MG63 (cell line): ENCODE measurements at regions not wholly inside any gene's neighbourhood (a gene's known extent, or its start where the extent isn't known, plus 50 kb on each side); places are given as distances from the start of the nearest gene placed in this dataset.

Source experiments
- DNase-seq: peaks from one replicate; pipeline ENCODE4 v3.0.0-alpha.2; 2020
- H3K27me3 ChIP-seq: fragments of 250-450 bp; sonication (Bioruptor Pico); 2 replicates; pipeline ENCODE4 v1.5.1; 2020; ENCODE audit warnings: mild to moderate bottlenecking, moderate library complexity
- H3K36me3 ChIP-seq: fragments of 250-450 bp; sonication (Bioruptor Pico); 2 replicates; pipeline ENCODE4 v1.5.1; 2020; ENCODE audit warnings: mild to moderate bottlenecking, moderate library complexity
- H3K4me3 ChIP-seq: fragments of 250-450 bp; sonication (Bioruptor Pico); 2 replicates; pipeline ENCODE4 v1.5.1; 2020; ENCODE audit warnings: mild to moderate bottlenecking, moderate library complexity
- H3K9me3 ChIP-seq: fragments of 250-450 bp; sonication (Bioruptor Pico); 2 replicates; pipeline ENCODE4 v1.5.1; 2020; ENCODE audit warnings: mild to moderate bottlenecking, moderate library complexity

DNA sequence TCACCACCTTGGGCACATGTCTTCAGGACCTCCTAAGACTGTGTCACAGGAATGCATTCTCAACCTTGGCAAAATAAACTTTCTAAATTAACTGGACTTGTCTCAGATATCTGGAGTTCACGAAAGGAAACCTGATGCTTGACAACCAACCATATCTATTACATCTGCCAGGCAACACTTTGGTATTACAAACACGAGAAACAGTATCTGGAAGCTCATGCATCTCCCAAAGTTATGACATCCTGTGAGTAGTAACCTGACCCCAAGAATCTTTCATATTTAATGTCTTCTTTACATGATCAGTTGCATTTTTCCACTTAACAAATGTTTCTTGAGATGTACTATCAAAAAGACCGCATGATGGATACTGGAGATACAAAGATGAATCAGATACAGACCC is 465.3 kb upstream of the AGTR1 start:
- H3K36me3 ChIP-seq = no peaks in the 10 kb centered on the region
- H3K9me3 ChIP-seq = no peaks in the 10 kb centered on the region
- H3K4me3 ChIP-seq = no peak overlapping the region
- no peaks in the 10 kb centered on the region for H3K27me3 ChIP-seq
- no peak for DNase-seq

DNA sequence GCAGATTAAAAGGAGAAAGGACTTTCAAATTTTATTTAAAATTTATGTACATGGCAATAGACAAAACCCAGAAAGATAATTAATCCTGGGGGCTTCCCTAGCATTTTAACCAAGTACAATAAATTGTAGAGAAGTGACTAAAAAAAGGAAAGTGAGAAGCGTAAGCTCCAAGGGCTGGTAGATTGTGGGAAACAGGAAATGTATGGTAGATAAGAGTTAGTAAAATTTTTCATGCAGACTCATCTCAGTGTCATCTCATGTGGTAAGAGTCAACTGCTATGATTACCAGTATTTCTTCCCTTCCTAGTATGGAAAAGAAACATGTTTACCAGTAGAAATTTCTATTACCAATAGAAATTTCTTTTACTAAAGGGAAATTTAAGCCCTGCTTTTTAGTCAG is 464.3 kb upstream of the AGTR1 start:
- Histone ChIP-seq H3K4me3 (no peak overlapping the region), H3K36me3 (no peaks in the 10 kb centered on the region), H3K9me3 (no peaks in the 10 kb centered on the region), H3K27me3 (no peaks in the 10 kb centered on the region)
- no peak for DNase-seq

DNA sequence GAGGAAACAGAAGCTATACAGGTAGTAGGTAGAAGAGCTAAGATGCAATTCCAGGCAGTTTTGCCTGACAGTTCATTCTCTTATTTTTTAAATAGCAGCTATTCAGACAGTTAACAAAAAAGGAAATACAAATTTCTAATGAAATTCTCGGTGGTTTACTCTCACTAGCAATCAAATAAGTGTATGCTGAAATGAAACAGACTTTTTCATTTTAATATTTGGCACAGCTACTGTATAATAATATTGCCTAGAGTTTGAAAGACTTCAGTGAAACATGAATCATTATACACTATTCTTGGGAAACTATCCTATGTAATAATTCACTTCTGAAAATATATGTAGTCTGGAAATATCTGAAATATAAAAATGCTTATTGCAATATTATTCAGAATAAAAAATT is 463.2 kb upstream of the AGTR1 start:
- Histone ChIP-seq H3K36me3 (no peaks in the 10 kb centered on the region), H3K27me3 (no peaks in the 10 kb centered on the region), H3K4me3 (no peak overlapping the region), H3K9me3 (no peaks in the 10 kb centered on the region)
- no peak for DNase-seq

DNA sequence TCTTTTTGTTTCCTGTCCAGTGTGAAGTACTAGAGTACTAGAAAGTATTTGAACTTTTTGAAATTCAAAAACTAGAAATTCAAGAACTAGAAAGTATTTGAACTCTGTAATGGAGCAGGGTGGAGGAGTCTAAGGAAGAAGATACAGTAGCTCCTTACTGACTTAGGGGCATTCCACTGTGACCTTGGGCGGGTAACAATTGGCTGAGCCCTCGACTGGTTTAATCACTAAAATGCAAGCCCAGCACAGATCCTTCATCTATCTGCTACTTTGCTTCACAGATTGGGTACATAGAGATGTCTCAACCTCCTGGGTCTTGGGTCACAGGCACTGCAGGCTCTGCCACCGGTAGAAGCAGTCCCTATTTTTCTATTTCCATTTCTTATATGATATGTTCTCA is 462.1 kb upstream of the AGTR1 start:
- no peak for DNase-seq
- H3K4me3 ChIP-seq = no peak overlapping the region
- H3K9me3 ChIP-seq = no peaks in the 10 kb centered on the region
- no peaks in the 10 kb centered on the region for H3K36me3 ChIP-seq
- no peaks in the 10 kb centered on the region for H3K27me3 ChIP-seq

DNA sequence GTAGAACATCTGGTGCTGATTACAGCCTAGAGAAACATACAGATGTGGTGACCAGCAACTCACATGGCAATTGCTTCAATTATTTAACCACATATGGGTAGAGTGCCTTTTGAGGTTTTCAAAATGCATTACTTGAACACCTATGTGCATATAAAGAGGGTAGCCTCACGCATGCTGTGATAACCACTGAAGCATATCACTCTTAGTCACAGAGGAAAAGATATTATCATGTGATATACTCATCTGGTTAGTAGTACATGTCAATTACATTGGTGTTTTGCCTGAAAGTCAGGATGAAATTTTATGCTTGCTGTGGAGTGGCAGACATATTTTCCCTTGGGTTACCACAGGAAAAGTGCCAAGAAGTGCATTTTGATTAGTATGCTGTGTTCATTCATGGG is 459.3 kb upstream of the AGTR1 start:
- H3K4me3 ChIP-seq = no peak overlapping the region
- H3K27me3 ChIP-seq = no peaks in the 10 kb centered on the region
- H3K36me3 ChIP-seq = no peaks in the 10 kb centered on the region
- H3K9me3 ChIP-seq = no peaks in the 10 kb centered on the region
- no peak for DNase-seq

DNA sequence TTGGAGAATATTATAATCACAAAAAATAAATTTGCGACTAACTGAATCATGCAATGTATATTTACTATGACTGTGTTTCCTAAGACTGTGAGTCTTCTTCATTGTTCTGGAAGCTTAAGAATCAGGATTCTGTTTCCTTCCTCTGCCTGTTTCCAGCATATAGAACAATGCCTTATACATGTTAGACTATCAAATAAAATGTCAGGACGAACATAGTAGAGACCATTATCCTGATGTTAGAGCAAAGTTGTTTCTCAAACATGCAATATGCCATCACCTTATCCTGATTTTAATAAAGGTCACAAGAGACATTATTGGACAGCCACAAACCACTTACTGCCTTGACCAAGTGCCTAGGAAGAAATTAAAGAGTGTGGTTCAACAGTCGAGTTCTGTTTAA is 457.4 kb upstream of the AGTR1 start:
- Histone ChIP-seq H3K27me3 (no peaks in the 10 kb centered on the region), H3K36me3 (no peaks in the 10 kb centered on the region), H3K9me3 (no peaks in the 10 kb centered on the region), H3K4me3 (no peak overlapping the region)
- DNase-seq = no peak

DNA sequence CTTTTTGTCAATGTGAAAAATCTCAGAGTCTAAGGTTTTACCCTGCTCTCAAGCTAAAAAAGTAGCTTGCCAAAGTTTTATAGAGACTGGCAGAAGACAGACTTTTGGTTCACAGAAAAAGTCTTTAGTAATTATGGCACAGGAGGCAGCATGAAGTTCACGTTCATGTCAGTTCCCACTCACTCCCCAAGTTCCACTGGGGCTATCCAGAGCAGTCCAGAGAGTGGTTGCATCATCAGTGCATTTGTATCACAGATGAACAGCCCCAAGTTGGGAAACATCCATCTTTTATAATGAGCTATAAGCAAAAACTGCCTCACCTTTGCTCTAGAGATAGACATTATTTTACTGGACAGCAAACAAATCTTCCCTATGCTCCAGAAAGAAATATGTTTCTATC is 454.1 kb upstream of the AGTR1 start:
- Histone ChIP-seq H3K27me3 (no peaks in the 10 kb centered on the region), H3K36me3 (no peaks in the 10 kb centered on the region), H3K4me3 (no peak overlapping the region), H3K9me3 (no peaks in the 10 kb centered on the region)
- no peak for DNase-seq

DNA sequence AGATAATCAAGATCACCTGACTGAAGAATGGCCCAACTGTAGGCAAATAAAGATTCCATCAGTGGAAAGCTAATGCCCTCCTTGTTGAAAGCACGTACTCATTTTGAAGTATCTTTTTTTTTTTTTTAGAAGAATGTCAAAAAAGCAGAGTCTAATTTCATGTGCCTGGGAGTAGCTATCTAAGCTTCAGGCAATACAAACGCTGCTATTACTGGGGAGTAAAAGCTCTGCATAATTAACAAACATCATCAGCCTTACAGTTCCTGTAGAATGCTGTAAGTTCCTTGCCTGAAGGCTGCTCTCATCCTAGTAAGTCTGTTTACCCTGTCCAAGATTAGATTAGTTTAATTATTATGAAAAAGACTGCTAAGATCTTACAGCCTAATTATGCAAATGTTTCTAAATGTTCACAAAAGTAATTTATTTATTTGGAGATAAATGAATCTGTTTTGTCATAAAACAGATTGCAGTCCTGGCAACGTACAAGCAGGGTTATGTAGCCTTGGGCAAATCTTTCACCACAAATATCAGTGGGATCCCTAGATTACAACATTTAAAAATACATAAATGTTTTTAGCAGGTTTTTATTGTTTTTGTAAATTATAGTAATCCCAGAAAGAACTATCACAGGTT is 451.3 kb upstream of the AGTR1 start:
- no peaks in the 10 kb centered on the region for H3K27me3 ChIP-seq
- DNase-seq = no peak

DNA sequence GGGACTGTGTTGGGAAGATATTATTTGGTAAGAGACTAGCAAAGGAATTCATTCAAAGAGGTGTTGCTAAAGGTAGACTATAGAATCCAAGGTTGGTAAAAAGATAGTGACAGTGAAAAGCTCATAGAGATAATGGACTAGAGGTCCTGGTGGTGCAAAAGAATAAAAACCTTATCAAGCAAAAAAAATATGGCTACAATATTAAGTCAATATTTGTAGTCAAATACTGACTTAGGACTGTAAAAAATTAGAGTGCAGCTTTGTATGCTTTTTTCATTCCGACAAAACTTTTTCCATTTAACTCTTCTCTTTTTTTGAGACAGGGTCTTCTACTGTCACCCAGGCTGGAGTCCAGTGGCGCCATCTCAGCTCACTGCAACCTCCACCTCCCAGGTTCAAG is 444.0 kb upstream of the AGTR1 start:
- no peak overlapping the region for H3K4me3 ChIP-seq
- DNase-seq = no peak
- H3K27me3 ChIP-seq = no peaks in the 10 kb centered on the region
- H3K9me3 ChIP-seq = no peaks in the 10 kb centered on the region
- no peaks in the 10 kb centered on the region for H3K36me3 ChIP-seq

More for the DNA sequence above, 451.3 kb upstream of the AGTR1 start:
- H3K9me3 ChIP-seq = no peaks in the 10 kb centered on the region
- no peak overlapping the region for H3K4me3 ChIP-seq
- H3K36me3 ChIP-seq = no peaks in the 10 kb centered on the region

DNA sequence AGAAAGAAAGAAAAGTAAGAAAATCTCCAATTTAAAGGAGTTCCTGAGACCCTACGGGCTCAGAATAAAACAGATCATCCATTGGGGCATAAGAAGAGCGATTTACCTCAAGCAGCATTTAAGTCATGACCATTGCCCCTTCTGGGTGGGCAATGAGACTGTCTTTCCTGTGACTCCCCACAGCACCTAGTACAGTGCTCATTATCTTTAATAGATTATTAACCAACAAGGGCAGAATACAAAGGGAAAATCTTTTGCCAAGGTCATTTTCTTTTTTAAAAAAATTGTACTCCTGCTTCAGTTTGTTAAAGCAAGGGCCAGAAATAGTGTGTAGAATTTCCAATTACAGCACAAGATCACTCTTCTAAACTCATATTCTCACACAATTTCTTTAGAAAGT is 443.3 kb upstream of the AGTR1 start:
- DNase-seq = no peak
- no peaks in the 10 kb centered on the region for H3K27me3 ChIP-seq
- no peaks in the 10 kb centered on the region for H3K36me3 ChIP-seq
- H3K9me3 ChIP-seq = no peaks in the 10 kb centered on the region
- H3K4me3 ChIP-seq = no peak overlapping the region

DNA sequence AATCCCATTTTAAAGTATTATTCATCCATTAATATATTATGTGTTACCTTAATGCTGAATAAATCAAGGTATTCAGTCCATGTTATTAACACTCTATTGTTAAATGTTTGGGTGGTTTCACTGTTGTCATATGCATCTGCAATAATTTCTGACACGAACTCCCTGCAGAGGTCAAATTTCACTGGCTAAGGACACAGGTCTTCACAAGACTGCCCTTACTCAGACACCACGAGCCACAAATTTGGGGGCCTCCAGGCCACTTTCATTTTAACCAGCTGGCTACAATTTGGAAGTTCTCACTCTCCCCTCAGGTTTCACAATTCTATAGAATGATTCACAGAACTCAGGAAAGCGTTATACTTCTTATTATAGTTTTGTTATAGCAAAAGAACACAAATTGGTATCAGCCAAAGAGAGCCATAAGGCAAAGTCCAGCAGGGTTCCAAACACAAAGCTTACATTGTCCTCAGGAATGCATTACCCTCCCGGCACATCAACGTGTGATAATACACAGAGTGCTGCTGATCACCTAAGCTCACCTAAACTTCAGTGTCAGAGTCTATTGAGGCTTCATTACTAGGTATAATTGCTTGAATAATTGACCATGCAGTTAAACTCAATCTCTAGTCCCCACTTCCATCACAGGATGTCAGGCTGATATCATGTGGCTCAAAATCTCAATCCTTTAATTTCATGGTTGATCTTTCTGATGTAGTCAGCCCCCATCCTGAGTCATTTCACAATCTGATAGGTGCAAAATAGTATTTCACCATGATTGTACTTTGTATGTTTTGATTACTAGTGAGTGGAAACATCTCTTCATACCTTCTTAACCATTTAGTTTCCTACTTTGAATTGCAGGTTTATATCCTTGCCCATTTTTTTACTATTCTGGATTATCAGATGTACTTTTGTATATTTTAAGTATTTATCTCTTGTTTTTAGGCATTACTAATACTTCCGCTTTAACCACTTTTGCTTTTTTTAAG is 441.4 kb upstream of the AGTR1 start:
- no peak overlapping the region for H3K4me3 ChIP-seq
- no peaks in the 10 kb centered on the region for H3K36me3 ChIP-seq
- no peaks in the 10 kb centered on the region for H3K9me3 ChIP-seq
- DNase-seq = no peak
- H3K27me3 ChIP-seq = no peaks in the 10 kb centered on the region

DNA sequence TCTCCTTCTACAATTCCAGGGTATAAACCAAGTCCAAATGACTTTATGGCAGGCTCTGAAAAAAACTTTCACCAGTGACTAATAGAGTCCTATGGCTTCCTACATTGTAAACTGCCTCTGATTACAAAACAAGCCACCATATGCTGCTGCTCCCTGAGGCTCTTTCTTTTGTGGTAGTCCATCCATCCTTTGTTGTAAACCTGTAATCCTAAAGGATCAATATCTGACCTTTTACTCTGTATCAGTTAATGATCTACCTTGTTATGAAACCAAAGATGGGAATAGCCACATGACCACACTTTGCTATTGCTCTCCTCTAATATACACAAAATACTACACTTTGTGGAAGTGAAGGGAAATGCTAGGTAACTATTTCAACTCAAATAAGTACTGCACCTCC is 434.7 kb upstream of the AGTR1 start:
- Histone ChIP-seq H3K9me3 (no peaks in the 10 kb centered on the region), H3K27me3 (no peaks in the 10 kb centered on the region), H3K4me3 (no peak overlapping the region), H3K36me3 (no peaks in the 10 kb centered on the region)
- no peak for DNase-seq

DNA sequence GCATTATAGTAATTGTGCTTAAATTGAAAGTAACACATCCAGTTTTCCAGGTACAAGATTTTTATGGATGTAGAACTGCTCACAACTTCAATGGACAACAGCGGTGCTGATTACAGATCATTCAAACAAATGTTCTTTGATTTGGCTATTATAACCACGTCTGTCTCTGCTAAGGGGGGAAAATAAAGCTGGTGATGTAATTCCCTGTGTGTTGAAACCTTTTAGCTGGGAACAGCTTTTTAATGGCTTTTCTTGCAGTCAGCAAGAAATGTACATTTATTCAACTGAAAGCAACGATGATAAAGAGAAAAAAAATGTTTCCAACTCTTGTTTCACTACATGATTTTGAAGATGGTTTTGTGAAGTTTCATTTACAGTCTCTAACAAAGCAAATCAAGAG is 431.9 kb upstream of the AGTR1 start:
- Histone ChIP-seq H3K9me3 (no peaks in the 10 kb centered on the region), H3K4me3 (no peak overlapping the region)
- DNase-seq = no peak

DNA sequence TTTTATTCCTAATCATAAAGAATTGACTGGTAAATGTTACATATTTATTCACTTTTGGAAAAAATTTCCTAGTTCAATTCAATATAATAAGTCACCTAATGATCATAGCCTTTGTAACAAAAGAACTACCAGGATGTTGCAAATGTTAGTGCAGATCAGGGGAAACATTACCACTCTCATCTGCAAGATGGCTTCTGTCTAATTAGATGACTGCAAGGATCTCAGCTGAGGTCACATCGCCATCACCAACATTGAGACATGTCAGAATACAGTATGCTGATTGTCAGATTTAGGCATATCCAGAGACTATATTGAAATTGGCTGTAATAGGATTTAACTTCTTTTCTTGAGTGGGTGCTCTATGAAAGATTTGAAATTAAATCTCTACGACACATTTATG is 431.4 kb upstream of the AGTR1 start:
- no peaks in the 10 kb centered on the region for H3K27me3 ChIP-seq
- no peaks in the 10 kb centered on the region for H3K9me3 ChIP-seq
- DNase-seq = no peak
- H3K36me3 ChIP-seq = no peaks in the 10 kb centered on the region
- H3K4me3 ChIP-seq = no peak overlapping the region

More for the DNA sequence above, 431.9 kb upstream of the AGTR1 start:
- no peaks in the 10 kb centered on the region for H3K36me3 ChIP-seq
- H3K27me3 ChIP-seq = no peaks in the 10 kb centered on the region

DNA sequence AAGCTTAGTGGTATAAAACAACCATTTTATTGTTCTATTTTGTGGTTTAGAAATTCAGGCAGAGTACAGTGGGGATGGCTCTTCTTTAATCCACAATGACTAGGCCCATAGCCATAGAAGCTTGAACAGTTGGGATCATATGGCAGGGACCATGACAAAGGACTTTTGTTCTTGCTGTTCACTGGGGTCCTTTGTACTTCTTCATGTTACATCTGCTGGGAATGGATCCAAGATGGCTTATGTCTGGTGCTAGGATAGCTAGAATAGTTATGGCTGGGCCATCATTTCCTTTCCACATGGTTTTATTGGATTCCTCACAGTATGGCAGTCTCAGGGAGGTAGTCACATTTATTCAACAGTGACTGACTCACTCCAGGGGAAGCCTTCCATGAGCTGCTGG is 427.9 kb upstream of the AGTR1 start:
- no peak for DNase-seq
- no peaks in the 10 kb centered on the region for H3K27me3 ChIP-seq
- no peaks in the 10 kb centered on the region for H3K9me3 ChIP-seq
- no peaks in the 10 kb centered on the region for H3K36me3 ChIP-seq
- H3K4me3 ChIP-seq = no peak overlapping the region

DNA sequence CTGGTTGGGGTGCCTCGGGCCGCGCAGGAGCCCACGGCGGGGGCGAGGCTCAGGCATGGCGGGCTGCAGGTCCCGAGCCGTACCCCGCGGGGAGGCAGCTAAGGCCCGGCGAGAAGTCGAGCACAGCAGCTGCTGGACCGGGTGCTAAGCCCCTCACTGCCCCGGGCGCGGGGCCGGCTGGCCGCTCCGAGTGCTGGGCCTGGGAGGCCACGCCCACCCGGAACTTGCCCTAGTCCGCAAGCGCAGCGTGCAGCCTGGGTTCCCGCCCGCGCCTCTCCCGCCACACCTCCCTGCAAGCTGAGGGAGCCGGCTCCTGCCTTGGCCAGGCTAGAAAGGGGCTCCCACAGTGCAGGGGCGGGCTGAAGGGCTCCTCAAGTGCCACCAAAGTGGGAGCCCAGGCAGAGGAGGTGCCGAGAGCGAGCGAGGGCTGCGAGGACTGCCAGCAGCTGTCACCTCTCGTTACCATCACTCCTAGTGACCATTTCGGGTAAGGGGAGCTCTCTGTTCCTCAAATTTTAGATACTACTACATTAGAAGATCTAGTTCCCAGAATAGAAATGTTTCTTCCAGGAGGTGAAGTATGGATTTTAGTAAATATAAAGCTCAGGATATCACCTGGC is 417.0 kb upstream of the AGTR1 start:
- Histone ChIP-seq H3K27me3 (no peaks in the 10 kb centered on the region), H3K4me3 (no peak overlapping the region), H3K9me3 (no peaks in the 10 kb centered on the region; the same call in 1 of the 2 replicates), H3K36me3 (no peaks in the 10 kb centered on the region)
- DNase-seq = no peak

DNA sequence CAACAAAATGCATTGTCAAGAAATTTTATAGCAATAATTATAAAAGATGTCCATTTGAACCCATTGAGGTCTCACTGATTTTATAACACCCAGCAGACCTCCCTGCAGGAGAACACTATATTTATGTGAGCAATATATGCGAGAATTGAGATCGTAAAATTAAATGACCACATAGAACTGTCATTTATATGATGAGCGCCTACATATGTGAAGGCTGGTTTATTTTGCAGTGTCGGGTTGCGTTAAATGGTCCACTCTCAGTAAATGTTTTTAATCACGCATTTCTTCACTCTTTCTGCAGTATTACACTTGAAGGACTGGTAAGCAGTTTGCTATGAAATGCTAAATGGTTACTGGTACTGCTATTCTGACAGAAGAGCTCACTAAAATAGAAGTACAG is 408.5 kb upstream of the AGTR1 start:
- Histone ChIP-seq H3K27me3 (no peaks in the 10 kb centered on the region), H3K9me3 (no peaks in the 10 kb centered on the region), H3K36me3 (no peaks in the 10 kb centered on the region), H3K4me3 (no peak overlapping the region)
- DNase-seq = no peak

DNA sequence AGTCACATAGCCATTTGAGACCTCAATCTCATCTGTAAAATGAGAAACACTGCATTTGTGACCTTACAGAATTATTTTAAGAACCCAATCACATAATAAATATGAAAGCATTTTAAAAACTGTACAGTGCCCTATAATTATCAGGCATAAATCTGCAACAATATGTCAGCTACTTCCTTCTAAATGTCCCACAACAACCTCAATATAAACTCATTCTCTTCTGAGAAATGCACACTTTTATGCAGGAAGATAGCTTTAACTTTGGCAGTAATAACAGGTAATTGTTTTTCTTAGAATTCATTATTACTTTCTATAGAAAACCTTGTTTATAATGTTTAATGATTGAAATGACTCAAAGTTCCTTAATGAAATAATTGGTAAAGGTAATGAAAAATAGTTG is 400.7 kb upstream of the AGTR1 start:
- no peaks in the 10 kb centered on the region for H3K27me3 ChIP-seq
- no peak for DNase-seq
- no peaks in the 10 kb centered on the region for H3K9me3 ChIP-seq
- no peaks in the 10 kb centered on the region for H3K36me3 ChIP-seq
- no peak overlapping the region for H3K4me3 ChIP-seq
